ENCODE measurements at regions not wholly inside any gene's neighbourhood (a gene's known extent, or its start where the extent isn't known, plus 50 kb on each side); places are given as distances from the start of the nearest gene placed in this dataset.

DNA sequence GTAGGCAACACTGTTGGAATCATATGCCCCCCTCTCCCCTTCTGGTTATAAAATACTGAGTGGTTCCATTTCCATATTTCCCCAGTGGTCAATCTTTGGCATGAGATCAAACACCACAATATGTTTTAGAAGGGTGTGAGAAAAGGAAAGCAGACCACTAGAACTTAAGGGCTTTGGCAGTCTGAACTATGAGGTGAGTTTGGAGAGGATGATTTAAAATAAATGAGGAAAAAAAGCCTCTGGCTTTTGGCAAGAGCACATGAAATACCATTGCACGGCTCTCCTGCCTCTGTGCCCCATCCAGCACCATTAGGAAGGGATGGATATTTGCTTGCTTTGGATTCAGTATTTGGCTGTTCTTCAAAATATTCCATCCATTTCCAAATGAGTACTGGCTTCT is 339.5 kb upstream of the C1orf87 start:
- Histone ChIP-seq H3K27ac (ENCODE audit: low read length) (no peak overlapping the region), H3K27me3 (ENCODE audit: insufficient read depth, low read depth, low read length) (no peaks in the 10 kb centered on the region), H3K4me2 (ENCODE audit: low read length) (no peak overlapping the region), H3K36me3 (ENCODE audit: insufficient read depth, low read length) (no peaks in the 10 kb centered on the region), H4K20me1 (ENCODE audit: insufficient read depth) (no peaks in the 10 kb centered on the region), H3F3A (ENCODE audit: insufficient read depth, low read length, poor library complexity, severe bottlenecking) (no peaks in the 10 kb centered on the region), H3K4me3 (ENCODE audit: low read length) (no peak overlapping the region), H3K9ac (ENCODE audit: low read length) (no peak overlapping the region), H3K9me2 (ENCODE audit: insufficient read depth, low read length) (no peaks in the 10 kb centered on the region), H2AFZ (ENCODE audit: low read depth, low read length) (no peak overlapping the region), H3K9me3 (ENCODE audit: low read length) (no peaks in the 10 kb centered on the region), H3K79me2 (replicated peaks; ENCODE audit: insufficient read depth, low read length) (no peaks in the 10 kb centered on the region)
- TF ChIP-seq RAD21 (conservative IDR thresholded peaks at IDR 0.05) = no peak
- no peak for TF ChIP-seq POLR2AphosphoS5 (IDR thresholded peaks at IDR 0.05)
- no peak for TF ChIP-seq EZH2 (IDR thresholded peaks at IDR 0.05; ENCODE audit: borderline replicate concordance, insufficient read depth, low read length, poor library complexity, severe bottlenecking)
- no peak for TF ChIP-seq SMC3 (conservative IDR thresholded peaks at IDR 0.05; ENCODE audit: poor library complexity)

DNA sequence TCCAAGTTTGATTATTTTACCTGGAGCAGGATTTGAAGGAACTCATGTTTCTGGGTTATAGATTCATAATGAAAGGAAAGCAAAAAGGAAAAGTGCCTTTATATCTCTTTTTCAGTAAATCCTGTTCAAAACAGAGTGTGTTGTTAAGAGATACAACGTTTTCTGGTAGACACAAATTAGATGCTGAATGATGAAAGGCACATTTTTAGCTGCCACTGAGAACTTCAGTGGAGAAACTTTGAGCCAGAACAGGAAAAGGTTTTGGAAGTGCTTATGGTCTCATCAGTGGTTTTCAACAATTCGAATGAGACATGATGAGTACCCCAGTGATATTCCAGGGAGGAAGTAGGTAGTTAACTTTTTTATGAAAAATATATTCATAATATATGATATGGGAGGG is 338.0 kb upstream of the C1orf87 start:
- Histone ChIP-seq H4K20me1 (ENCODE audit: insufficient read depth) (no peaks in the 10 kb centered on the region), H3K9me3 (ENCODE audit: low read length) (no peaks in the 10 kb centered on the region), H3F3A (ENCODE audit: insufficient read depth, low read length, poor library complexity, severe bottlenecking) (no peaks in the 10 kb centered on the region), H3K4me2 (ENCODE audit: low read length) (no peak overlapping the region), H3K9me2 (ENCODE audit: insufficient read depth, low read length) (no peaks in the 10 kb centered on the region), H3K4me3 (ENCODE audit: low read length) (no peak overlapping the region), H3K79me2 (replicated peaks; ENCODE audit: insufficient read depth, low read length) (no peaks in the 10 kb centered on the region), H3K9ac (ENCODE audit: low read length) (no peak overlapping the region), H3K27me3 (ENCODE audit: insufficient read depth, low read depth, low read length) (no peaks in the 10 kb centered on the region), H3K27ac (ENCODE audit: low read length) (no peak overlapping the region), H3K36me3 (ENCODE audit: insufficient read depth, low read length) (no peaks in the 10 kb centered on the region), H2AFZ (ENCODE audit: low read depth, low read length) (no peak overlapping the region)
- no peak for TF ChIP-seq EZH2 (IDR thresholded peaks at IDR 0.05; ENCODE audit: borderline replicate concordance, insufficient read depth, low read length, poor library complexity, severe bottlenecking)

DNA sequence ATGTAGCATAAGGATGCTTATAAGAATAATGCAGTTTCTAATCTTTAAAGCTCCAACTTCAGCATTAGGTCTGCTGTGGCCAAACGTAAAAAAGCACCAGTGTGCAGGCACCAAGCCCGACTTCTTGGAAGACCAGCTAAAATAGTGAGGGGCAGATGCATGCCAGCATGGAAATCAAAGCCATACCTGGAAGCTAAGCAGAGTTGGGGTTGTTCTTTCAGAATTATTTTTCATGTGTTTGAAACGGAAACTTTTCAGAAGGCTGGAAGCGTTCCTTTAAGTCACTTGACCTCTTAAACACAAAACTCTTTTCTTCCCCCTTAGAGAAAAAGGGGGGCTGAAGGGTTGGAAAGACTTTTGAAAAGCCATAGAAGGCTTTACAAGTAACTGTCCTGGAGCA is 329.2 kb upstream of the C1orf87 start:
- no peaks in the 10 kb centered on the region for H3K79me2 ChIP-seq (replicated peaks; ENCODE audit: insufficient read depth, low read length)
- H2AFZ ChIP-seq (ENCODE audit: low read depth, low read length) = no peak overlapping the region
- no peaks in the 10 kb centered on the region for H3K36me3 ChIP-seq (ENCODE audit: insufficient read depth, low read length)
- H3K9ac ChIP-seq (ENCODE audit: low read length) = no peak overlapping the region
- no peak overlapping the region for H3K4me2 ChIP-seq (ENCODE audit: low read length)
- TF ChIP-seq EZH2 (IDR thresholded peaks at IDR 0.05; ENCODE audit: borderline replicate concordance, insufficient read depth, low read length, poor library complexity, severe bottlenecking) (no peak), TAF1 (IDR thresholded peaks at IDR 0.05; ENCODE audit: low read depth) (no peak), RAD21 (conservative IDR thresholded peaks at IDR 0.05) (no peak), MXI1 (conservative IDR thresholded peaks at IDR 0.05; ENCODE audit: poor library complexity, severe bottlenecking) (no peak), EP300 (conservative IDR thresholded peaks at IDR 0.05; ENCODE audit: poor library complexity, severe bottlenecking) (no peak), SMC3 (conservative IDR thresholded peaks at IDR 0.05; ENCODE audit: poor library complexity) (no peak), POLR2AphosphoS5 (IDR thresholded peaks at IDR 0.05) (no peak)
- TF ChIP-seq, protein P1, sequence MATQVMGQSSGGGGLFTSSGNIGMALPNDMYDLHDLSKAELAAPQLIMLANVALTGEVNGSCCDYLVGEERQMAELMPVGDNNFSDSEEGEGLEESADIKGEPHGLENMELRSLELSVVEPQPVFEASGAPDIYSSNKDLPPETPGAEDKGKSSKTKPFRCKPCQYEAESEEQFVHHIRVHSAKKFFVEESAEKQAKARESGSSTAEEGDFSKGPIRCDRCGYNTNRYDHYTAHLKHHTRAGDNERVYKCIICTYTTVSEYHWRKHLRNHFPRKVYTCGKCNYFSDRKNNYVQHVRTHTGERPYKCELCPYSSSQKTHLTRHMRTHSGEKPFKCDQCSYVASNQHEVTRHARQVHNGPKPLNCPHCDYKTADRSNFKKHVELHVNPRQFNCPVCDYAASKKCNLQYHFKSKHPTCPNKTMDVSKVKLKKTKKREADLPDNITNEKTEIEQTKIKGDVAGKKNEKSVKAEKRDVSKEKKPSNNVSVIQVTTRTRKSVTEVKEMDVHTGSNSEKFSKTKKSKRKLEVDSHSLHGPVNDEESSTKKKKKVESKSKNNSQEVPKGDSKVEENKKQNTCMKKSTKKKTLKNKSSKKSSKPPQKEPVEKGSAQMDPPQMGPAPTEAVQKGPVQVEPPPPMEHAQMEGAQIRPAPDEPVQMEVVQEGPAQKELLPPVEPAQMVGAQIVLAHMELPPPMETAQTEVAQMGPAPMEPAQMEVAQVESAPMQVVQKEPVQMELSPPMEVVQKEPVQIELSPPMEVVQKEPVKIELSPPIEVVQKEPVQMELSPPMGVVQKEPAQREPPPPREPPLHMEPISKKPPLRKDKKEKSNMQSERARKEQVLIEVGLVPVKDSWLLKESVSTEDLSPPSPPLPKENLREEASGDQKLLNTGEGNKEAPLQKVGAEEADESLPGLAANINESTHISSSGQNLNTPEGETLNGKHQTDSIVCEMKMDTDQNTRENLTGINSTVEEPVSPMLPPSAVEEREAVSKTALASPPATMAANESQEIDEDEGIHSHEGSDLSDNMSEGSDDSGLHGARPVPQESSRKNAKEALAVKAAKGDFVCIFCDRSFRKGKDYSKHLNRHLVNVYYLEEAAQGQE (IDR thresholded peaks at IDR 0.05; ENCODE audit: borderline replicate concordance) = no peak
- TF ChIP-seq, protein P2, sequence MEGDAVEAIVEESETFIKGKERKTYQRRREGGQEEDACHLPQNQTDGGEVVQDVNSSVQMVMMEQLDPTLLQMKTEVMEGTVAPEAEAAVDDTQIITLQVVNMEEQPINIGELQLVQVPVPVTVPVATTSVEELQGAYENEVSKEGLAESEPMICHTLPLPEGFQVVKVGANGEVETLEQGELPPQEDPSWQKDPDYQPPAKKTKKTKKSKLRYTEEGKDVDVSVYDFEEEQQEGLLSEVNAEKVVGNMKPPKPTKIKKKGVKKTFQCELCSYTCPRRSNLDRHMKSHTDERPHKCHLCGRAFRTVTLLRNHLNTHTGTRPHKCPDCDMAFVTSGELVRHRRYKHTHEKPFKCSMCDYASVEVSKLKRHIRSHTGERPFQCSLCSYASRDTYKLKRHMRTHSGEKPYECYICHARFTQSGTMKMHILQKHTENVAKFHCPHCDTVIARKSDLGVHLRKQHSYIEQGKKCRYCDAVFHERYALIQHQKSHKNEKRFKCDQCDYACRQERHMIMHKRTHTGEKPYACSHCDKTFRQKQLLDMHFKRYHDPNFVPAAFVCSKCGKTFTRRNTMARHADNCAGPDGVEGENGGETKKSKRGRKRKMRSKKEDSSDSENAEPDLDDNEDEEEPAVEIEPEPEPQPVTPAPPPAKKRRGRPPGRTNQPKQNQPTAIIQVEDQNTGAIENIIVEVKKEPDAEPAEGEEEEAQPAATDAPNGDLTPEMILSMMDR (IDR thresholded peaks at IDR 0.05; ENCODE audit: poor library complexity, severe bottlenecking) = no peak
- no peaks in the 10 kb centered on the region for H3F3A ChIP-seq (ENCODE audit: insufficient read depth, low read length, poor library complexity, severe bottlenecking)
- H3K27ac ChIP-seq (ENCODE audit: low read length) = no peak overlapping the region
- H3K27me3 ChIP-seq (ENCODE audit: insufficient read depth, low read depth, low read length) = no peaks in the 10 kb centered on the region
- no peaks in the 10 kb centered on the region for H3K9me2 ChIP-seq (ENCODE audit: insufficient read depth, low read length)
- H3K4me3 ChIP-seq (ENCODE audit: low read length) = no peak overlapping the region
- no peaks in the 10 kb centered on the region for H3K9me3 ChIP-seq (ENCODE audit: low read length)
- H4K20me1 ChIP-seq (ENCODE audit: insufficient read depth) = no peaks in the 10 kb centered on the region
